ENCODE measurements at regions not wholly inside any gene's neighbourhood (a gene's known extent, or its start where the extent isn't known, plus 50 kb on each side); places are given as distances from the start of the nearest gene placed in this dataset.

DNA sequence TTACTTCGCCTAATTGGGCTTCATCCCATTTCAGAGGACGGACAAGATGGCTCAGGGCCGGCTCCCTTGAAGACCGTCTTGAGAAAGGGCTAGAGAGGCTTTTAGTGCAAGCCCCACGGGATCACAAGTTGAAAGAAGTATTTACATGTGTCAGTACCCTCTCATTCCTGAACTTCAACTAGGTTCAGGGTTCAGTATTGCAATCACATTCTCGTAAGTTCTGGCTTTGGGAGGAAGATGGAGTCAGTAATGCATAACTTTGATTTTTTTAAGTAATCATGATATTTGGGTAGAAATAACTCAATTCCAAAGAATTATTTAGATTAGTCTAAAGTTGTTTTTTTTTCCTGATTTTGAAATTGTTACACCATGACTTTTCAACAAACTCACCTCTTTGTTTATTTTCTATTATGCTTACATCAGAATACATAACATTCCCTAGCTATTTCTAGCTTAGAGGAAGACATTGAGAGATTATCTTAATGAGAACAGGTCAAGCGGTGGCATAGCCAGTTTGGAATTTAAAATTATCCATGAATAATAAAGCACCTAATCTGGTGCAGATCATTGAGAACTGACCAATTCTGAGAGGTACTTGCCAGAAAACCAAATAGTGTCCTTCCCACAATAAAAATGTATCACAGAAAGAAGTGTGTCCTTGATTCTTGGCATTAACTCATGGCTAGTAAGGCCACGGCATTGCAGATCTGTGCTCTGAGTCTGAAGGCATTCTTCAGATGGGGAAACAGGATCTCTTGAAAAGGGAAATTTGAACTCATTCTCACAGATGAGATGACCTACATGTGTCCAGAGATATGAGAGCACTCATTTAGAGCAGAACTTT is 92.1 kb upstream of the BLID start:
- no peak overlapping the region for H2AFZ ChIP-seq (ENCODE audit: low read depth, low read length)
- H3K79me2 ChIP-seq (ENCODE audit: insufficient read depth, low read length), result no peaks in the 10 kb centered on the region
- H3K36me3 ChIP-seq (ENCODE audit: insufficient read depth, low read length), result no peaks in the 10 kb centered on the region
- ATAC-seq (ENCODE audit: insufficient read depth, low read depth), result no peak
- H3K9ac ChIP-seq (ENCODE audit: low read depth, low read length), result no peak overlapping the region
- H3K4me3 ChIP-seq (ENCODE audit: low read depth in 1 of 2, low read length in 2 of 2), result no peak overlapping the region
- no peak overlapping the region for H3K4me2 ChIP-seq (ENCODE audit: insufficient read depth, low read length)
- H3K27ac ChIP-seq (ENCODE audit: low read length), result no peak overlapping the region
- no peaks in the 10 kb centered on the region for H3K9me3 ChIP-seq (ENCODE audit: insufficient read depth, low read length, severe bottlenecking)
- TF ChIP-seq EZH2 (IDR thresholded peaks at IDR 0.05; ENCODE audit: borderline replicate concordance, low read depth, low read length, severe bottlenecking) (no peak), CTCF (IDR thresholded peaks at IDR 0.05; ENCODE audit: borderline replicate concordance, extremely low read depth, low read length, poor library complexity, severe bottlenecking) (no peak)
- no peak for DNase-seq
- no peaks in the 10 kb centered on the region for H3K4me1 ChIP-seq (ENCODE audit: insufficient read depth, low read length)
- H4K20me1 ChIP-seq (ENCODE audit: insufficient read depth, low read length), result no peaks in the 10 kb centered on the region
- H3K27me3 ChIP-seq (ENCODE audit: insufficient read depth, low read length, poor library complexity), result peaks cover 27% of the 10 kb centered on the region

DNA sequence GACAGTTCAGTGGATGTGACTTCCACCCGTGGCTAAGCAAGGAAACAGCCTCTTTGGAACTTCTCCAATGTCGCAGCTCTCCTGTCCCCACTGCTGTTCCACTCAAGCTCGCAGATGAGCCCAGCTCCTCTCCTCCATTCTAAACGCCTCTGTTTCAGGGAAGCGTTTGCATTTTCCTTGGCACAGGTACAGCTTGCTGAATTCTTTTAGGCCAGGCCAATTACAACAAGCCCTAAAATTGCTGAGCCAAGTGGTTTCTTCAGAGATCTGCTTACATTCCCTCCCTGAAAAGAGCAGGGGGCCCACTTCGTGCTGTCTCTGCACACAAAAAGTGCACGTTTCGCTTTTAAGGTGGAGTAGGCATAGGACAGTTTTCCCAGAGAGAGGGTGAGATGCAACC is 91.5 kb upstream of the BLID start:
- DNase-seq (no peak), ATAC-seq (ENCODE audit: insufficient read depth, low read depth) (no peak)
- TF ChIP-seq EZH2 (IDR thresholded peaks at IDR 0.05; ENCODE audit: borderline replicate concordance, low read depth, low read length, severe bottlenecking), result no peak
- Histone ChIP-seq H3K9ac (ENCODE audit: low read depth, low read length) (no peak overlapping the region), H4K20me1 (ENCODE audit: insufficient read depth, low read length) (no peaks in the 10 kb centered on the region), H3K4me2 (ENCODE audit: insufficient read depth, low read length) (no peak overlapping the region), H2AFZ (ENCODE audit: low read depth, low read length) (no peak overlapping the region), H3K4me1 (ENCODE audit: insufficient read depth, low read length) (no peaks in the 10 kb centered on the region), H3K36me3 (ENCODE audit: insufficient read depth, low read length) (no peaks in the 10 kb centered on the region), H3K79me2 (ENCODE audit: insufficient read depth, low read length) (no peaks in the 10 kb centered on the region), H3K27me3 (ENCODE audit: insufficient read depth, low read length, poor library complexity) (peaks cover 30% of the 10 kb centered on the region), H3K4me3 (ENCODE audit: low read depth in 1 of 2, low read length in 2 of 2) (no peak overlapping the region), H3K9me3 (ENCODE audit: insufficient read depth, low read length, severe bottlenecking) (no peaks in the 10 kb centered on the region), H3K27ac (ENCODE audit: low read length) (no peak overlapping the region)

DNA sequence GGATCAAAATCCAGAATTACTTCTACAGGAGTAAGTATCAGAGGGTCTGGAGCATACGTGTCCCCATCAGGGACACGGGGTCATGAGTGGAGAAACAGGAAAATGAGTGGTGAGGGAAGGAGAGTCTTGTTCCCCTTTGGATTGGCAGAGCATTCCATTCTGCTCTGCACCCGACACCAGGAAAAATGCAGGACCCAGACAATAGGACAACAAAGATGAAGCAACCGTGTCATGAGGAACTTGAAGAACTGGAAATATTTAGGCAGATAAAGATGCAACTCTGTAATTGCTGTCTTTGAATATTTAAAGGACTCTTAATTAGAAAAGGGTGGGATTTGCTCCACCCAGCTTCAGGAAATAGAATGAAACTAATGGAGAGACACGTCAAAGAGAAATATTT is 89.0 kb upstream of the BLID start:
- no peak overlapping the region for H3K9ac ChIP-seq (ENCODE audit: low read depth, low read length)
- H3K4me2 ChIP-seq (ENCODE audit: insufficient read depth, low read length), result no peak overlapping the region
- TF ChIP-seq EZH2 (IDR thresholded peaks at IDR 0.05; ENCODE audit: borderline replicate concordance, low read depth, low read length, severe bottlenecking) (no peak), CTCF (IDR thresholded peaks at IDR 0.05; ENCODE audit: borderline replicate concordance, extremely low read depth, low read length, poor library complexity, severe bottlenecking) (no peak)
- H3K27ac ChIP-seq (ENCODE audit: low read length), result no peak overlapping the region
- no peaks in the 10 kb centered on the region for H3K36me3 ChIP-seq (ENCODE audit: insufficient read depth, low read length)
- H3K4me3 ChIP-seq (ENCODE audit: low read depth in 1 of 2, low read length in 2 of 2), result no peak overlapping the region
- ATAC-seq (ENCODE audit: insufficient read depth, low read depth) (no peak), DNase-seq (no peak)
- H3K9me3 ChIP-seq (ENCODE audit: insufficient read depth, low read length, severe bottlenecking), result no peaks in the 10 kb centered on the region
- no peaks in the 10 kb centered on the region for H3K79me2 ChIP-seq (ENCODE audit: insufficient read depth, low read length)
- peaks cover 36% of the 10 kb centered on the region for H3K27me3 ChIP-seq (ENCODE audit: insufficient read depth, low read length, poor library complexity)
- no peaks in the 10 kb centered on the region for H3K4me1 ChIP-seq (ENCODE audit: insufficient read depth, low read length)
- H2AFZ ChIP-seq (ENCODE audit: low read depth, low read length), result no peak overlapping the region
- no peaks in the 10 kb centered on the region for H4K20me1 ChIP-seq (ENCODE audit: insufficient read depth, low read length)

- Histone ChIP-seq H3K9me3 (ENCODE audit: insufficient read depth, low read length, severe bottlenecking) (no peaks in the 10 kb centered on the region), H3K9ac (ENCODE audit: low read depth, low read length) (no peak overlapping the region), H4K20me1 (ENCODE audit: insufficient read depth, low read length) (no peaks in the 10 kb centered on the region), H3K4me1 (ENCODE audit: insufficient read depth, low read length) (no peaks in the 10 kb centered on the region), H3K79me2 (ENCODE audit: insufficient read depth, low read length) (no peaks in the 10 kb centered on the region), H3K27ac (ENCODE audit: low read length) (no peak overlapping the region), H3K4me2 (ENCODE audit: insufficient read depth, low read length) (no peak overlapping the region), H3K27me3 (ENCODE audit: insufficient read depth, low read length, poor library complexity) (peaks cover 36% of the 10 kb centered on the region), H2AFZ (ENCODE audit: low read depth, low read length) (no peak overlapping the region), H3K4me3 (ENCODE audit: low read depth in 1 of 2, low read length in 2 of 2) (no peak overlapping the region), H3K36me3 (ENCODE audit: insufficient read depth, low read length) (no peaks in the 10 kb centered on the region)
- DNase-seq (no peak), ATAC-seq (ENCODE audit: insufficient read depth, low read depth) (no peak)
- TF ChIP-seq CTCF (IDR thresholded peaks at IDR 0.05; ENCODE audit: borderline replicate concordance, extremely low read depth, low read length, poor library complexity, severe bottlenecking) (no peak), EZH2 (IDR thresholded peaks at IDR 0.05; ENCODE audit: borderline replicate concordance, low read depth, low read length, severe bottlenecking) (no peak)
Observed at GRCh38 chr11:122204206-122204605, 88.2 kb upstream of the BLID start.
